ENCODE measurements at regions not wholly inside any gene's neighbourhood (a gene's known extent, or its start where the extent isn't known, plus 50 kb on each side); places are given as distances from the start of the nearest gene placed in this dataset.
"Not testable (repeated sequence)": the region's sequence is repeated elsewhere in the genome, so short reads cannot be mapped to it uniquely, and the experiment has no call there.

DNA sequence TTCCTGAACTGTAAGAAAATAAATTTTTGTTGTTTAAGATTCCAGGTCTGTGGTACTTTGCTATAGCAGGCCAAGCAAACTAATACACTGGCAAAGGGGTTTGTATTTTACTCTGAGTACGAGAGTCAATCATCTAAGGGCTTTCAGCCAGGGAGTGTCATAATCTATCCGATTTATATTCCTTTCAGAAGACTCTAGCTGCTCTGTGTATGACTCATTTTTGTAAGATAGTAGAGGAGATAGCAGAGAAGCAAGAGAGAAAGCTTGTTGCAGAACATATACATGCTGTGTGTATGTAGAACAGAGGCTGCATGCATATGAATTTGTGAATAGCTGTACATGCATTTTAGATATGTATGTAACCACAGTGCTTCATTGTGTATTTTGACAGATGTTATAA lies 577.9 kb upstream of the EPHA6 start:
- no peak overlapping the region for H3K4me3 Mint-ChIP-seq
- CTCF ChIA-PET: no interaction called here
- no peaks in the 10 kb centered on the region for H3K36me3 Mint-ChIP-seq

DNA sequence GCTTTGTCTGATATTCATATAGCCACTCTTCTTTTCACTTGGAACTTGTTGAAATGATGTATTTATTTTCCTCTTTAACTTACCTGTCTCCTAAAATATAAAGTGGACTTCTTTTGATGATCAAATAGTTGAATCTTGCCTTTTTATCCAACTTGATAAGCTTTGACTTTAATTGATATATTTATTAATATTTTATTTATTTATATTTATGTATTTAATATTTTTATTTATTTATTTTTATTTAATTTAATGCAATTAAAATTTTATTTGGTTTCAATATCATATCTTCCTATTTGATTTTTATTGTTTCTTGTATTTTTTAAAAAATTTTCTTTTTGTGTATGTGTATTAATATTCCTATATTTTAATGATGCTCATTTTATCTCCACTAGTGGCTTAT lies 555.1 kb upstream of the EPHA6 start:
- no peaks in the 10 kb centered on the region for H3K36me3 Mint-ChIP-seq
- CTCF ChIA-PET: no interaction called here
- H3K9me3 Mint-ChIP-seq: peaks cover 5% of the 10 kb centered on the region
- no peaks in the 10 kb centered on the region for H3K27me3 Mint-ChIP-seq
- H3K4me3 Mint-ChIP-seq: no peak overlapping the region
- no peak for DNase-seq
- H3K4me1 Mint-ChIP-seq: no peaks in the 10 kb centered on the region
- no peak overlapping the region for H3K27ac Mint-ChIP-seq

More for the DNA sequence above, 577.9 kb upstream of the EPHA6 start:
- DNase-seq: no peak
- Mint-ChIP-seq H3K4me1 (no peaks in the 10 kb centered on the region), H3K27me3 (no peaks in the 10 kb centered on the region), H3K27ac (no peak overlapping the region), H3K9me3 (peaks cover 6% of the 10 kb centered on the region)

DNA sequence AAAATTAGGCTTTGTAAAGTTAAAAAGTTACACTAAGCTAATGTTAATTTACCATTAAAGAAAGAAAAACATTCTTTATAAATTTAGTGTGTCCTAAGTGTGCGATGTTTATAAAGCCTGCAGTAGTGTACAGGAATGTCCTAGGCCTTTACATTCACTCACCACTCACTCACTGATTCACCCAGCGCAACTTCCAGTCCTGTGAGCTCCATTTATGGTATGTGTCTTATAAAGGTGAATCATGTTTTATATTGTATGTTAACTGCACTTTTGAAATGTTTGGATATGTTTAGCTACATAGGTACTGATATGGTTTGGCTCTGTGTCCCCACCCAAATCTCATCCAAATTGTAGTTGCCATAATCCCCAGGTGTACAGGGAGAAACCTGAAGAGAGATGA lies 549.7 kb upstream of the EPHA6 start:
- CTCF ChIA-PET: no interaction called here
- Mint-ChIP-seq H3K4me1 (no peaks in the 10 kb centered on the region), H3K4me3 (no peak overlapping the region), H3K36me3 (no peaks in the 10 kb centered on the region), H3K27ac (no peak overlapping the region), H3K27me3 (no peaks in the 10 kb centered on the region), H3K9me3 (no peaks in the 10 kb centered on the region)
- DNase-seq: no peak

DNA sequence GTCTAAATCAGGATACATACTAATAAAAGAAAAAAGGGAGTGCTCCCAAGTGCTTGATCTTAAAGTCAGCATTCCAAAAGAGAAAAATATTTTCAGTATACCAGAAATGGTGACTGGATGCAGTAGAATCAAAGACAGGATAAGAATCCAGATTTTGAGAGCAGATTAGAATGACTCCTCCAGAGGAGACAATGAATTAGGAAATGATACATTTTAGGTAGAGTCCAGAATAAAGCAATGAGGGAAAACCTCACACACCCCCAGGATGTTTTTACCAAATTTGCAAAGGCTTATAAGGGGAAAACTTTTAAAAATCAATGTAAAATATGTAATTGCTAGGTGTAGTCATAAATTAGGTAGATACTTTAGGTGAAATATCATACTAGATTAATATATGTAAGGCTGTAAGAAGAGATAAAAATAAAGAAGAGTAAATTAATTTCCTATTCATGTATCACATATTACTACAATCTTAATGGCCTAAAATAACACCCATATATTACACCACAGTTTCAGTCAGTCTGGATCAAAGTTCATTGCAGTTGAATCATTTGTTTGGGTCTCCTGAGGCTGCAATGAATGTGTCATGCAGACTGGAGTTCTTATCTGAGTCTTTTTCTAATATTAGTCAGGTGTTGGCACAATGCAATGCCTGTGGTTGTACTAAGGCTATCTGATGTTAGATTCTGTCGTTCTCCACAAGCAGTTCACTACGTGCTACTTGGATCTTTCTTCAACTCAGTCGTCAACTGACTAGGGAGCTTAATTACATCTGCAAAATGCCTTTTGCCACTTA lies 547.8 kb upstream of the EPHA6 start:
- Mint-ChIP-seq H3K27me3 (no peaks in the 10 kb centered on the region), H3K4me3 (no peak overlapping the region), H3K4me1 (no peaks in the 10 kb centered on the region), H3K36me3 (no peaks in the 10 kb centered on the region), H3K9me3 (no peaks in the 10 kb centered on the region), H3K27ac (no peak overlapping the region)
- CTCF ChIA-PET: no interaction called here
- no peak for DNase-seq

DNA sequence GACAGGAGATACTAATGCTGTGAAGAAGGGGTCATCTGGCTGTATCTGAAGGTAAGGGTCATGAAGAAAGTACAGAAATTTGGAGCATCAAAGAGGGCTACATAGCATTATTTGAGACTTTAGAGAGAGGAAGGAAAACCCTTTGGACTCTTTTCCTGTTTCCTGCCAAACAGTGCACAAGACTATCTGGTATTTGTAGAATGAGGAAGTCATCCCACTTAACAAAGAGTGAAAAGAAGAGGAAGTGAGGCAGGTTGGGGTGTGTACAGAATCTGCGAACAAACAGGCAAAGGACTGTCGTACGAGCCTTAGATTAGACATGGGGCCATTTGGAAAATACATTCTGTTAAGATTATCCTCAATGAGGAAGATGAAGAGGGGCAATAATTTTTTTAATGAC lies 546.8 kb upstream of the EPHA6 start:
- Mint-ChIP-seq H3K9me3 (no peaks in the 10 kb centered on the region), H3K27ac (no peak overlapping the region), H3K4me1 (no peaks in the 10 kb centered on the region), H3K4me3 (no peak overlapping the region), H3K27me3 (no peaks in the 10 kb centered on the region), H3K36me3 (no peaks in the 10 kb centered on the region)
- CTCF ChIA-PET: no interaction called here
- no peak for DNase-seq

DNA sequence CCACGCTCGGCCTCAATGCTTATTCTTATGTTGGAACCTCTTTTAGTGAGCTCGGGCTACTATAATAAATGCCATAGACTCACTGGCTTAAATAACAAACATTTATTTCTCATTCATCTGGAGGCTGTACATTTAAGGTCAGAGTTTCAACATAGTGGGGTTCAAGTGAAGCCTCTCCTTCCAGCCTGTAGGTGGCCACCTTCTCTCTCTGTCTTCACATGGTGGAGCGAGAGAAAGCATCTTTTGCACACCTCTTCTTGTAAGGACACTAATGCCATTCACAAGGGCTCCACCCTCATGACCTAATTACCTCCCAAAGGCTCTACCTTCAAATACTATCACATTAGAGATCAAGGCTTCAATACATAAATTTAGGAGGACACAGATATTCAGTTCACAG lies 520.3 kb upstream of the EPHA6 start:
- CTCF ChIA-PET: no interaction called here
- H3K27ac Mint-ChIP-seq: no peak overlapping the region
- no peaks in the 10 kb centered on the region for H3K27me3 Mint-ChIP-seq

DNA sequence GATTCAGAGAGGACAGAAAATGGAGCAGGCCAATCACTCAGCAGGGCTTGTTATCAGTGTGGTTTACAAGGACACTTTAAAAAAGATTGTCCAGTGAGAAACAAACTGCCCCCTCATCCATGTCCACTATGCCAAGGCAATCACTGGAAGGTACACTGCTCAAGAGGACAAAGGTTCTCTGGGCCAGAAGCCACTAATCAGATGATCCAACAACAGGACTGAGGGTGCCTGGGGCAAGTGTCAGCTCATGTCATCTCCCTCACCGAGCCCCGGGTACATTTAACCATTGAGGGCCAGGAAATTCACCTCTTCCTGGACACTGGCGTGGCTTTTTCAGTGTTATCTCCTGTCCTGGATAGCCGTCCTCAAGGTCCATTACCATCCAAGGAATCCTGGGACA lies 513.7 kb upstream of the EPHA6 start:
- Mint-ChIP-seq H3K4me3 (no peak overlapping the region), H3K4me1 (no peaks in the 10 kb centered on the region), H3K9me3 (peaks cover 2% of the 10 kb centered on the region), H3K27ac (no peak overlapping the region), H3K27me3 (no peaks in the 10 kb centered on the region), H3K36me3 (no peaks in the 10 kb centered on the region)
- CTCF ChIA-PET: no interaction called here
- DNase-seq: no peak

More for the DNA sequence above, 520.3 kb upstream of the EPHA6 start:
- Mint-ChIP-seq H3K9me3 (peaks cover 5% of the 10 kb centered on the region), H3K36me3 (no peaks in the 10 kb centered on the region), H3K4me1 (no peaks in the 10 kb centered on the region), H3K4me3 (no peak overlapping the region)
- no peak for DNase-seq

DNA sequence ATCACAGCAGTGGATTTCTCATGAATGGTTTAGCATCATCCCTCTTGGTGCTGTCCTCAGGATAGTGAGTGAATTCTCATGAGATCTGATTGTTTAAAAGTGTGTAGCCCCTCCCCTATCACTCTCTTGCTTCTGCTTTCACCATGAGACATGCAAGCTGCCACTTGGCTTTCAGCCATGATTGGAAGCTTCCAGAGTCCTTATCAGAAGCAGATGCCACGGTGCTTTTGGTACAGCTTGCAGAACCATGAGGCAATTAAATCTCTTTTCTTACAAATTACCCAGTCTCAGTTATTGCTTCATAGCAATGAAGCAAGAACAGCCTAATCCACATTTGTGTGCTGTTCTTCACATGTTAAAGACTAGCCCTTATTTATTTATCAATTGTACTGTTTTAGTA lies 495.2 kb upstream of the EPHA6 start:
- Mint-ChIP-seq H3K4me1 (no peaks in the 10 kb centered on the region), H3K27me3 (no peaks in the 10 kb centered on the region), H3K4me3 (no peak overlapping the region), H3K9me3 (peaks cover 9% of the 10 kb centered on the region), H3K36me3 (no peaks in the 10 kb centered on the region), H3K27ac (no peak overlapping the region)
- no peak for DNase-seq
- CTCF ChIA-PET: no interaction called here

DNA sequence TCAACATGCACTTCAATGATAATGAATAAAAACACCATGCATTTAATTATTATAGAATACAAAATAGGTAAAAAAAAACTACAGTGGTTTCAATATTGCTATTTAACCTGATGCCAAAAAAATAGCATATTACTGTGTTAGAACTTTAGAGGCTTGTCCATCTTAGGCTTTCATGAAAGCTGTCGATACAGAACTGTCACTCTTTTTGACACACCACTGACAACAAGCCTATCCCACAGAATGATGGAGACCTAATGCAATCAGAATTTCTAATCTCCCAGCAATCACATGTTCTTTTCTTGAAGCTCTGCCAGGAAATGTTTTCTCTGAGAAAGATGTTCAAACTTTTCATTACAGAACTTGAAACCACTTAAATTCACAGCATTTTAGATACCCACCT lies 490.3 kb upstream of the EPHA6 start:
- Mint-ChIP-seq H3K9me3 (peaks cover 7% of the 10 kb centered on the region), H3K27me3 (no peaks in the 10 kb centered on the region), H3K27ac (no peak overlapping the region), H3K4me1 (no peaks in the 10 kb centered on the region), H3K4me3 (no peak overlapping the region), H3K36me3 (no peaks in the 10 kb centered on the region)
- CTCF ChIA-PET: no interaction called here
- no peak for DNase-seq

DNA sequence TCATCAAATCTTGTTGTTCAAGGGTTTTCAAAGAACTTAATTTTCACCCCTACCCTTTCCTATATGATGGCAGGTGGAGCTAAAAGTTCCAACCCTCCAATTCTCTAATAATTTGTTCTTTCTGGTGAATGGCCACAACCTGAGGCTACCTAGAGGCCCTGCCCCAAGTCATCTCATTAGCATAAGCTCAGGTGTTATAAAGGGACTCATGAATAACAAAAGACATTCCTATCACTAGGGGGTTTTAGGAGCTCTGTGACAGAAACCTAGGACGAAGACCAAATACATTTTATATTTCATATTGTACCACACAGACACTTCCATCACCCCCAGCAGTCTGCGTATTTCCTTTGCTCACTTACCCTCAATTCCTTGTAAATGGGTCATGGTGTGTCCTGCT lies 483.6 kb upstream of the EPHA6 start:
- H3K27me3 Mint-ChIP-seq: no peaks in the 10 kb centered on the region
- H3K27ac Mint-ChIP-seq: no peak overlapping the region
- H3K4me3 Mint-ChIP-seq: no peak overlapping the region
- no peaks in the 10 kb centered on the region for H3K4me1 Mint-ChIP-seq
- no peak for DNase-seq
- no peaks in the 10 kb centered on the region for H3K9me3 Mint-ChIP-seq
- CTCF ChIA-PET: no interaction called here
- H3K36me3 Mint-ChIP-seq: no peaks in the 10 kb centered on the region

DNA sequence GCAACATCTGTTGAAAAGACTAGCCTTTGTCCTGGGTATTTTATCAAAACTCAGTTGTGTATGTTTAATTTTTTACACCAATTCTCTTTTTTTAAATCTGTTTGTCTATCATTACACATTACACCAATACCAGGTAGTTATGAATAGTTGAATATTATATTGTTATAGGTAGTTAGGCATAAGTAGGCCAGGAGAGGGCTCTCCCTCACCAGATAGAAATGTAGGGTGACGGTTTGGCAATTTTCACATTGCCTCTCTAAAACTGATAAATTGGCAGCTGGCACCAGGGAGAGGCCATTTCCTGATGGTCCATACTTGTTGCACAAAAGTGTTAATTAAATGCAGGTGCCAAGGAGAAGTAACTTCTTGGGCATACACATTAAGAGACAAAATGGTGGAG lies 483.1 kb upstream of the EPHA6 start:
- no peak for DNase-seq
- Mint-ChIP-seq H3K9me3 (no peaks in the 10 kb centered on the region), H3K27ac (no peak overlapping the region), H3K27me3 (no peaks in the 10 kb centered on the region), H3K36me3 (no peaks in the 10 kb centered on the region), H3K4me3 (no peak overlapping the region), H3K4me1 (no peaks in the 10 kb centered on the region)
- CTCF ChIA-PET: no interaction called here

DNA sequence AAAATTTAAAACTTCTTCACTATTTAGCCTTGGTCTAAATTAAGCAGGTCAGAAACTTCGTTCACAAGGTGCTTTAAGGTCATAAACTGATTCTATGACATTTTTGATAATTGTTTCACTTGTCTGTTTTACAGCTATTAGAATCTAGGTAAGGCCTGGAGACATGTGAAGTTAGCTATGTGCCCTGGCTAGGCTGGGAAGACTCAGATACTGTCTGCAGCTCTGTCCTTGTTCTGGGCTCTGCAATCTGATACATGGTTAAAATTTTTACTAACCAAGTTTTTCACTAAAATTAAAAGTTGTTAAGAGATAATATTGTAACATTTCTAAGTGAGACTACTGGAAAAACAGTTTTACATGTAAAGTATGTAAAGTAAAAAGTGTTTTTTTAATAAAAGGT lies 479.6 kb upstream of the EPHA6 start:
- Mint-ChIP-seq H3K4me1 (no peaks in the 10 kb centered on the region), H3K9me3 (peaks cover 3% of the 10 kb centered on the region), H3K27me3 (no peaks in the 10 kb centered on the region), H3K36me3 (no peaks in the 10 kb centered on the region), H3K27ac (no peak overlapping the region), H3K4me3 (no peak overlapping the region)
- DNase-seq: no peak
- CTCF ChIA-PET: no interaction called here

DNA sequence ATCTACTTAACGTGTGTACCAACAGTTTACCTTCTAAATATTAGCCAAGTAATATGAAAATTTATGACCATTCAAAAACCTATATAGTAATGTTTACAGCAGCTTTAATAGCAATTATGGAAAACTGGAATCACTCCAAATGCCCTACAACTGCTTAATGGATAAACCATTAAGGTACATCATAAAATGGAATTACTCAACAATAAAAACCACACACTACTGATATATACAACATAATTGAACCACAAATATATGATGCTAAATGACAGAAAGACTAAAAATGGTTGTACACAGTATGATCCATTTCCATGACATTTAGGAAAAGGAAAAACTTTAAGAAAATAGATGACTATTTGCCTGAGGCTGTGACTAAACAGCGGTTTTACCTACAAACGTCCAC lies 467.1 kb upstream of the EPHA6 start:
- CTCF ChIA-PET: no interaction called here
- no peak for DNase-seq
- Mint-ChIP-seq H3K9me3 (peaks cover 2% of the 10 kb centered on the region), H3K27me3 (no peaks in the 10 kb centered on the region), H3K4me3 (no peak overlapping the region), H3K27ac (no peak overlapping the region), H3K36me3 (no peaks in the 10 kb centered on the region), H3K4me1 (no peaks in the 10 kb centered on the region)

DNA sequence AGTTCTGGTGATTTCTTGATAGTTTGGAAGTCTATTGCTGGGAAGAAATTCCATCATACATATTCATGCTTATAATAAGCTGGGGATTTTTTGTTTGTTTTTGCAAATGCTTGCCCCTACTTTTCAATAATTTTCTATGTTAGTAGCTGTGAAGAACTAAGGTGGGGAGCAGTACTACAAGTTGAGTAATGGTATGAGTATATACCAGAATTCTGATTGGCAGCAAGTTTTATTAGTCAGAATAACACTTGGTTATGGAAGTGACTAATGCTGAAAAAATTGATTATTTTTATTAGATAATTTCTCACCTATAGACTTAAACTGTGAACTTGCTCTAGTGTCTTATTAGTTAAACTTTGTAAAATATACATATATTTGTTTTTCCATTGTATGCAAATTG lies 462.8 kb upstream of the EPHA6 start:
- H3K4me1 Mint-ChIP-seq, DNase-seq, H3K9me3 Mint-ChIP-seq, CTCF ChIA-PET, H3K27ac Mint-ChIP-seq, H3K4me3 Mint-ChIP-seq, H3K36me3 Mint-ChIP-seq, H3K27me3 Mint-ChIP-seq: not testable (repeated sequence)

DNA sequence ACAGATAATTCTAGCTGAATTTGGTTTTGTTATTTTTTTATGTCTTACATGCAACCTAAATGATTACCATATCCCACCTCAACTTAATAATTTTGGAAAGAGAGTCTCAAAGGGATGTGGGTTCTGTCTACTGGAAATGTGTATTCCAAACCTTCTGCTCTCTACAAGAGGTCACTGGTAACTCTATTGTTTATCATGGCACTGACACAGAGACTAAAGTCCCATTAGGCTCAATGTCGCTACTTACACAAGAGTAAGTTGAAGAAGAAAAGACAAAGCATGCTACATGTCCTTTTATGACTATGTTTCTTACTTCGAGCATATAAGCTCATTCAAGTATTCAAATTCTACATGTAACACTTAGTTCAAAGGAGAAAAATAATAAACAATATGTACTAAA lies 460.3 kb upstream of the EPHA6 start:
- Mint-ChIP-seq H3K27ac (no peak overlapping the region), H3K4me3 (no peak overlapping the region), H3K36me3 (no peaks in the 10 kb centered on the region), H3K9me3 (peaks cover 8% of the 10 kb centered on the region), H3K27me3 (no peaks in the 10 kb centered on the region), H3K4me1 (no peaks in the 10 kb centered on the region)
- CTCF ChIA-PET: no interaction called here
- DNase-seq: no peak

DNA sequence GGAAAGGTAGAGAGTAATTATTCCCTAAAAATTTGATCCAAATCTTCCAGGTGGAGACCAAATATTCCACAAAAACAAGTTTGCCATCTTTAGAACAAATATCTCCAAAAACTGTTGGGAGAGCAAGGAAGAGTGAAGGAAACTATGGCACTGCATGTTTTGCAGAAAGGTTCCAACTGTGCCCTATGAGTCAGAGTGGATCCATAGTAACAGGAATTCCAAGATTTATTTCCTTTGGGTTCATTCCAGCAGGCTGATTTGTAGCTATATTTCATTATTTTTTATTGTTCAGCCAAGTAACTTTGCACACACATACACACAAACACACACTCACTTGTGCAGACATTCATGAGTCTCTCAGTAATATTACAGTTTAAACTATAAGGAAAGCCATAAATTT lies 459.7 kb upstream of the EPHA6 start:
- CTCF ChIA-PET: no interaction called here
- no peak overlapping the region for H3K27ac Mint-ChIP-seq
- no peak for DNase-seq

More for the DNA sequence above, 459.7 kb upstream of the EPHA6 start:
- no peaks in the 10 kb centered on the region for H3K4me1 Mint-ChIP-seq
- H3K4me3 Mint-ChIP-seq: no peak overlapping the region
- peaks cover 6% of the 10 kb centered on the region for H3K9me3 Mint-ChIP-seq
- no peaks in the 10 kb centered on the region for H3K27me3 Mint-ChIP-seq
- no peaks in the 10 kb centered on the region for H3K36me3 Mint-ChIP-seq

Measured in activated naive CD4-positive, alpha-beta T cell treated with anti-CD3 and anti-CD28 coated beads, Interleukin-2, amount 10 ng/mL, durations not matched to agents 7 days and 5 days (primary cell).